BLaER1 (cell line): ENCODE measurements at regions not wholly inside any gene's neighbourhood (a gene's known extent, or its start where the extent isn't known, plus 50 kb on each side); places are given as distances from the start of the nearest gene placed in this dataset.

ENCODE experiments used
- H3K27ac ChIP-seq: shearing (Covaris generic); formaldehyde crosslinking; 2 replicates; pipeline ENCODE4 v1.8.1; 2022
- H3K27me3 ChIP-seq: shearing (Covaris generic); formaldehyde crosslinking; 2 replicates; pipeline ENCODE4 v1.8.1; 2022
- H3K36me3 ChIP-seq: shearing (Covaris generic); formaldehyde crosslinking; 2 replicates; pipeline ENCODE4 v1.8.1; 2022
- H3K4me1 ChIP-seq: shearing (Covaris generic); formaldehyde crosslinking; 2 replicates; pipeline ENCODE4 v1.8.1; 2022
- H3K4me2 ChIP-seq: shearing (Covaris generic); formaldehyde crosslinking; 2 replicates; pipeline ENCODE4 v1.8.1; 2022
- H3K4me3 ChIP-seq: shearing (Covaris generic); formaldehyde crosslinking; 2 replicates; pipeline ENCODE4 v1.8.1; 2022
- H3K9ac ChIP-seq: shearing (Covaris generic); formaldehyde crosslinking; 2 replicates; pipeline ENCODE4 v1.8.1; 2022
- H3K9me3 ChIP-seq: shearing (Covaris generic); formaldehyde crosslinking; 2 replicates; pipeline ENCODE4 v1.8.1; 2022
- H4K20me1 ChIP-seq: shearing (Covaris generic); formaldehyde crosslinking; 2 replicates; pipeline ENCODE4 v1.8.1; 2022
- Cebpa-rat ChIP-seq: shearing (Covaris generic); IDR thresholded peaks from 2 replicates; pipeline ENCODE4 v1.8.1; 2022

DNA sequence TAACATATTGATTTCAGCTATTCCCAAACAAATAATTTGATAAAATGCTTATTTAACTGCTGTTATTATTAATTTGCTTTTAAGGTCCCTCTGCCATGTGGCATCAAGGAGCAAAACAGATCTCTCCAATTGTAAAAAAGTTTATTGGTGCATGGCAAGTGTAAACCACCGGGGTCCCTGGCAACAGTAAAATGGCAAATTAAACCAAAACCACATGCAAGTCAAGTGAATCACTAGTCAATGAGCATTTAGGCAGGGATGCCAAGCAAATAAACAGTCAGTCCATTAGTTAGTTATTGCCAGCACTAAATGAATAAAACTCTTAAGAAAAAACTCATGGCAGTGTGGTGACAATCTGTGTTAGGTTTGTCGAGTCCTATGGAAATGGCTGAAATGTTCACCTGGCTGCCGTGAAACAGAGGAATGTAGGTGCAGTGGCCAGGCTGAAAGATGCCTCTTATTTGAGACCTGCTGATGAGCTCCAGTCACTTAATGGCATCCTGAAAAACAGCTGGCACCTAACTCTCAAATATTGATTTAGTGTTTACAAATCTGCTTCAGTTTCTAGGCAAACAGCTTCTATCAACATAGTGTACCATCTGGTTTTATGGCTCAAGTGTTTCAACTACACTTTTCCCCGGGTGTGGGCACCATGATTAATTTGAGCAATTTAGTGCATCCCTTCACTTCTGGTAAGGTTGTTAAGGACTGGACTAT lies 296.5 kb upstream of the ITGA1 start:
- Histone ChIP-seq H3K4me2 (no peak overlapping the region), H3K4me1 (no peaks in the 10 kb centered on the region), H3K36me3 (no peaks in the 10 kb centered on the region), H3K27ac (no peak overlapping the region), H3K9me3 (no peaks in the 10 kb centered on the region), H3K4me3 (no peak overlapping the region), H4K20me1 (no peaks in the 10 kb centered on the region), H3K9ac (no peak overlapping the region), H3K27me3 (no peaks in the 10 kb centered on the region)
- no peak for TF ChIP-seq Cebpa-rat

DNA sequence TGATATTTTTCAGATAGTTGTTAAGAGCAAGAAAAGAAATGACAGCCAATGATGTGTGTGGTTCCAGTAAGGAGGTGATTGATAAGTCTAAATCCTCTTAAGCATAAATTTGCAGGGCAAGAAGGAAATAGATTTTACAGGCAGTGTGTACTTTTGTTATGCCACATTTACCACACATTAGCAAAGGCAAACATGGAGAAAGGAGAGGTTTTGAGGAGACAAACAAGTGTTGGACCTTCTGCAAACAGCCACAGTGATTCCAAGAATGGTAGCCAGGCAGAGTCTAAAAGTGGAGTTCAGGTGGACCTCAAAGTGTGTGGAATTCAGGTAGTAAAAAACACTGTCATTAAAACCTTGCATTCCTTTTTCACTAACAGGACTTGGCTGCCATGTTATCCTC lies 295.9 kb upstream of the ITGA1 start:
- no peaks in the 10 kb centered on the region for H3K27me3 ChIP-seq
- H4K20me1 ChIP-seq: no peaks in the 10 kb centered on the region
- no peaks in the 10 kb centered on the region for H3K4me1 ChIP-seq
- no peak overlapping the region for H3K27ac ChIP-seq
- no peak overlapping the region for H3K4me3 ChIP-seq
- H3K9me3 ChIP-seq: no peaks in the 10 kb centered on the region
- H3K36me3 ChIP-seq: no peaks in the 10 kb centered on the region
- H3K4me2 ChIP-seq: no peak overlapping the region
- no peak overlapping the region for H3K9ac ChIP-seq
- no peak for TF ChIP-seq Cebpa-rat

- Histone ChIP-seq H3K27ac (no peak overlapping the region), H4K20me1 (no peaks in the 10 kb centered on the region), H3K9me3 (no peaks in the 10 kb centered on the region), H3K4me2 (no peak overlapping the region), H3K4me3 (no peak overlapping the region), H3K4me1 (peaks cover 12% of the 10 kb centered on the region), H3K27me3 (no peaks in the 10 kb centered on the region), H3K36me3 (no peaks in the 10 kb centered on the region), H3K9ac (no peak overlapping the region)
- no peak for TF ChIP-seq Cebpa-rat
Observed at GRCh38 chr5:52497133-52497693, 290.5 kb upstream of the ITGA1 start.

DNA sequence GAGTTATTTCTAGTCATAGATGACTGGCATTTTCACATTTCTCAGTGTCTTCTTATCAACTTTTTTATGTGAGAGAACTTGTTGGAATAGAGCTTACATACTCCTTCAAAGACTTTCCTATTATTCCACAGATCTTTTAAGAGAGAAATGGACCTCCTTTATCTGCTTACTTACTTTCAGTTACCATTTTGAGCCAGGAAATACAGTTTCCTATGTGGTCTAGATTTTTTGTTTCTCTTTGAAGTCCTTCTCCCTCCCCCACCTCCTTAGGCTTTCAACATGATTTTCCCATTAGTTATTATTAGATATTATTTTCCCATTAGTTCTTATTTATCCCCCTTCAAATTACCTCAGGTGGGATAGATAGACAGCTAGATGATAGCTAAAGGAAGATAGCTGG lies 289.1 kb upstream of the ITGA1 start:
- peak overlapping the region; percentile 53 for H3K4me2 ChIP-seq
- H3K27me3 ChIP-seq: no peaks in the 10 kb centered on the region
- no peaks in the 10 kb centered on the region for H3K9me3 ChIP-seq
- no peak overlapping the region for H3K27ac ChIP-seq
- H3K4me3 ChIP-seq: no peak overlapping the region
- H3K4me1 ChIP-seq: peaks cover 12% of the 10 kb centered on the region
- no peaks in the 10 kb centered on the region for H3K36me3 ChIP-seq
- no peaks in the 10 kb centered on the region for H4K20me1 ChIP-seq
- no peak for TF ChIP-seq Cebpa-rat
- no peak overlapping the region for H3K9ac ChIP-seq

- no peak overlapping the region for H3K27ac ChIP-seq
- no peak overlapping the region for H3K9ac ChIP-seq
- H3K4me2 ChIP-seq: no peak overlapping the region
- TF ChIP-seq Cebpa-rat: no peak
- no peak overlapping the region for H3K4me3 ChIP-seq
- no peaks in the 10 kb centered on the region for H3K27me3 ChIP-seq
- no peaks in the 10 kb centered on the region for H3K9me3 ChIP-seq
- H3K36me3 ChIP-seq: no peaks in the 10 kb centered on the region
- no peaks in the 10 kb centered on the region for H4K20me1 ChIP-seq
- H3K4me1 ChIP-seq: peaks cover 21% of the 10 kb centered on the region
Observed at GRCh38 chr5:52502460-52502999, 285.2 kb upstream of the ITGA1 start.

- H3K27ac ChIP-seq: no peak overlapping the region
- H3K9ac ChIP-seq: no peak overlapping the region
- H3K36me3 ChIP-seq: no peaks in the 10 kb centered on the region
- no peak overlapping the region for H3K4me3 ChIP-seq
- H3K27me3 ChIP-seq: no peaks in the 10 kb centered on the region
- no peak for TF ChIP-seq Cebpa-rat
- no peaks in the 10 kb centered on the region for H3K9me3 ChIP-seq
- peak overlapping the region; percentile 27 for H3K4me2 ChIP-seq
- no peaks in the 10 kb centered on the region for H4K20me1 ChIP-seq
- peaks cover 9% of the 10 kb centered on the region for H3K4me1 ChIP-seq
Observed at GRCh38 chr5:52504584-52505240, 283.0 kb upstream of the ITGA1 start.

DNA sequence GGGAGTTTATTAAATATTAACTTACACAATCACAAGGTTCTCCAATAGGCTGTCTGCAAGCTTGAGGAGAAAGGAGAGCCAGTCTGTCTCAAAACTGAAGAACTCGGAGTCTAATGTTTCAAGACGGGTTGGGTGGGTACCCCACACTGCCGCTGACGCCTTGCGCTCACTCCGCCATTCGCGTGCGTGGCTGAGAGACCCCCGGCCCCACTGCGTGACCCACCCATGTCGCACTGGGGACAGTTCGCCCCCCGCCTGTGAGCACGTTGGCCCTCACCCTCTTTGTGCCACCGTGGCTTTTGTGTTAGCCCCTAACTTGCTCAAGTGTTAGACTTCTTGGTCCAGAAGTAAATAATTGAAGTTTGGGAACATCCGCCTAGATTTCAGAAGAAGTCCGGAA lies 270.0 kb upstream of the ITGA1 start:
- Histone ChIP-seq H3K36me3 (no peaks in the 10 kb centered on the region), H3K9me3 (no peaks in the 10 kb centered on the region), H3K4me1 (no peaks in the 10 kb centered on the region), H3K4me3 (no peak overlapping the region), H3K9ac (no peak overlapping the region), H3K4me2 (no peak overlapping the region), H3K27me3 (no peaks in the 10 kb centered on the region), H3K27ac (no peak overlapping the region), H4K20me1 (no peaks in the 10 kb centered on the region)
- no peak for TF ChIP-seq Cebpa-rat

DNA sequence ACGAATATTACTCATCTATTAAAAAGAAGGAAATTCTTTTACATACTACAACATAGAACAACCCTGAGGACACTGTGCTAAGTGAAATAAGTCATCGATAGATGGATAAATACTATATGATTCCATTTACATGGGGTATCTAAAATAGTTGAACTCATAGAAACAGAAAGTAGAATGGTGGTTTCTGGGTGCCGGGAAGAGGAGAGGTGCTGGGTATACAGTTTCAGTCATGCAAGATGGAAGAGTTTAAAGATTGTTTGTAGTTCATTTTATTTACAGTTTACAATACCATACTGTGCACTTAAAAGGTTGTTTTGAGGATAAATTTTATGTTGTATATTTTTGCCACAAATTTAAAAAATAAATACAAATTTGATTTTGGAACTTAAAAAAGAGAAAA lies 267.5 kb upstream of the ITGA1 start:
- Histone ChIP-seq H3K27me3 (no peaks in the 10 kb centered on the region), H3K9me3 (no peaks in the 10 kb centered on the region), H3K4me1 (no peaks in the 10 kb centered on the region), H3K4me2 (no peak overlapping the region), H3K9ac (no peak overlapping the region), H3K36me3 (no peaks in the 10 kb centered on the region), H3K4me3 (no peak overlapping the region), H4K20me1 (no peaks in the 10 kb centered on the region), H3K27ac (no peak overlapping the region)
- TF ChIP-seq Cebpa-rat: no peak

DNA sequence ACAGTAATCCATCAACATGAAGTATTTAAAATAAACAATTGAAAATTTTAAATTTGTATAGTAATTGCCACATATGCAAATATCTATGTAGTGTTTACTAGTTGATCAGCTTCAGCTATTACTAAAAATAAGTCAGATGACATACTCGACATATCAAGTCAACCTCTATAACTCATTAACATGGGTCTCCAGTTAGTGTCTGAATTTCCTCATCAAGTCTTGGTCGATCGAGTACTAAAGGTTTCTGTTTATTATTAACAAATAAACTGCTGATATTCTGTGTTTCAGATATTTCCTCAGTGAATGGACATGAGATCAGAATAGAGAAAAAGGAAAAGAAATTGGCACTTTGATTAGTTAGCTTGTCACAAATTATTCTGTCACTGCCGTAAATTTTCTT lies 266.5 kb upstream of the ITGA1 start:
- no peak for TF ChIP-seq Cebpa-rat
- Histone ChIP-seq H3K36me3 (no peaks in the 10 kb centered on the region), H3K27ac (no peak overlapping the region), H3K9ac (no peak overlapping the region), H3K4me2 (no peak overlapping the region), H3K27me3 (no peaks in the 10 kb centered on the region), H3K4me1 (no peaks in the 10 kb centered on the region), H3K9me3 (no peaks in the 10 kb centered on the region), H4K20me1 (no peaks in the 10 kb centered on the region), H3K4me3 (no peak overlapping the region)

- Histone ChIP-seq H4K20me1 (no peaks in the 10 kb centered on the region), H3K4me3 (no peak overlapping the region), H3K4me2 (no peak overlapping the region), H3K9me3 (no peaks in the 10 kb centered on the region), H3K27ac (no peak overlapping the region), H3K27me3 (no peaks in the 10 kb centered on the region), H3K36me3 (no peaks in the 10 kb centered on the region), H3K4me1 (no peaks in the 10 kb centered on the region), H3K9ac (no peak overlapping the region)
- TF ChIP-seq Cebpa-rat: no peak
Observed at GRCh38 chr5:52523701-52524100, 264.0 kb upstream of the ITGA1 start.
